ENCODE measurements at regions not wholly inside any gene's neighbourhood (a gene's known extent, or its start where the extent isn't known, plus 50 kb on each side); places are given as distances from the start of the nearest gene placed in this dataset.
"Not testable (repeated sequence)": the region's sequence is repeated elsewhere in the genome, so short reads cannot be mapped to it uniquely, and the experiment has no call there.

DNA sequence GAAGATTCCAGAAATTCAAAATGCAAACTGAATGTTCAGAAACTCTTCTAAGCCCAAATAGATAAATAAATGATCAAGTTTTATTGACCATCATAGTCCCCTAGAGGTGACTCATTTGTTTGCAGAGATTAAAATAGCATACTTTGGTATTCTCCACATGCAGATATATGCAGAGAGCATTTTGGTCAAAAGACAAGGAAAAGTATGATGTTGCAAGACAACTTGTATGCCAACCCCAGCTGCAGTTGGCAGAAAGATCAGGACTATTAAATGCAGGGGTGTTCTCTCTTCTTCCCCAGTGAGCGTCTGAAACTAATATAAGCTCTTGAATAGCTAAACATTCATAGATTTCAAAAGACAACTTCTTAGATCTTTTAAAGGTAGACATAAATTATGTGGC is 404.9 kb downstream of the LTN1 start:
- H3K4me1 ChIP-seq (ENCODE audit: insufficient read depth, low read length): peaks cover 20% of the 10 kb centered on the region
- no peak overlapping the region for H3K9ac ChIP-seq (ENCODE audit: low read depth, low read length)
- H3K9me3 ChIP-seq (ENCODE audit: insufficient read depth, low read depth, low read length): no peaks in the 10 kb centered on the region
- no CpG with 5 or more reads among the region's 1 CpG for WGBS
- H3K27me3 ChIP-seq (ENCODE audit: insufficient read depth, low read length): no peaks in the 10 kb centered on the region
- H3K36me3 ChIP-seq (ENCODE audit: insufficient read depth, low read length): no peaks in the 10 kb centered on the region
- no peak overlapping the region for H3K4me3 ChIP-seq (ENCODE audit: low read length)
- no peak overlapping the region for H3K27ac ChIP-seq (ENCODE audit: low read depth, low read length)

- Histone ChIP-seq H3K9ac (ENCODE audit: low read depth, low read length) (no peak overlapping the region), H3K27me3 (ENCODE audit: insufficient read depth, low read length) (no peaks in the 10 kb centered on the region), H3K4me3 (ENCODE audit: low read length) (no peak overlapping the region), H3K9me3 (ENCODE audit: insufficient read depth, low read depth, low read length) (no peaks in the 10 kb centered on the region), H3K36me3 (ENCODE audit: insufficient read depth, low read length) (no peaks in the 10 kb centered on the region), H3K4me1 (ENCODE audit: insufficient read depth, low read length) (peaks cover 19% of the 10 kb centered on the region), H3K27ac (ENCODE audit: low read depth, low read length) (no peak overlapping the region)
- 100% methylated on average over 1 of the region's 2 CpGs for WGBS
Measured at GRCh38 chr21:28581976-28582375, 410.7 kb downstream of the LTN1 start.

DNA sequence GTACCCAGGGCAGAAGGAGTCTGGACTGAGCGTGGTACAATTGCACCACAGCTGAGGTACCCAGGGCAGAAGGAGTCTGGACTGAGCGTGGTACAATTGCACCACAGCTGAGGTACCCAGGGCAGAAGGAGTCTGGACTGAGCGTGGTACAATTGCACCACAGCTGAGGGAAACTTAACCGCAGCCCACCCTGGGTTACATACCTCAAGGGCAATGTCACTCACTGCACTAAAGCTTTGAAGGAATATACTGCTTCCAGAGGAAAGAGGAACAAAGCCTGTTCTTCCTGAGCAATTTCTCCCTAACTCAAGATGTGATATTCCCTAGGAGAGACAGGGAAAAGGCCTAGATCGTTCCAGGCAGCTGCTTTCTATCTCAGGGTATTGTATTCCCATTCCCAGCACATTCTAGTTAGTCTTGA is 411.4 kb downstream of the LTN1 start:
- H3K27me3 ChIP-seq (ENCODE audit: insufficient read depth, low read length); H3K9me3 ChIP-seq (ENCODE audit: insufficient read depth, low read depth, low read length); H3K36me3 ChIP-seq (ENCODE audit: insufficient read depth, low read length); H3K9ac ChIP-seq (ENCODE audit: low read depth, low read length); H3K27ac ChIP-seq (ENCODE audit: low read depth, low read length); H3K4me3 ChIP-seq (ENCODE audit: low read length): not testable (repeated sequence)
- H3K4me1 ChIP-seq (ENCODE audit: insufficient read depth, low read length): peaks cover 19% of the 10 kb centered on the region
- 90% methylated on average over 5 of the region's 5 CpGs for WGBS

GRCh38 chr21:28580585-28580984 is 412.1 kb downstream of the LTN1 start:
- peaks cover 6% of the 10 kb centered on the region; the same call in 1 of the 2 replicates for H3K9me3 ChIP-seq (ENCODE audit: insufficient read depth, low read depth, low read length)
- no peaks in the 10 kb centered on the region for H3K27me3 ChIP-seq (ENCODE audit: insufficient read depth, low read length)
- 74% methylated on average over 2 of the region's 2 CpGs for WGBS
- H3K27ac ChIP-seq (ENCODE audit: low read depth, low read length): peak overlapping the region; percentile 44; the same call in 1 of the 2 replicates
- H3K36me3 ChIP-seq (ENCODE audit: insufficient read depth, low read length): no peaks in the 10 kb centered on the region
- no peak overlapping the region for H3K9ac ChIP-seq (ENCODE audit: low read depth, low read length)
- peaks cover 19% of the 10 kb centered on the region for H3K4me1 ChIP-seq (ENCODE audit: insufficient read depth, low read length)
- no peak overlapping the region for H3K4me3 ChIP-seq (ENCODE audit: low read length)

DNA sequence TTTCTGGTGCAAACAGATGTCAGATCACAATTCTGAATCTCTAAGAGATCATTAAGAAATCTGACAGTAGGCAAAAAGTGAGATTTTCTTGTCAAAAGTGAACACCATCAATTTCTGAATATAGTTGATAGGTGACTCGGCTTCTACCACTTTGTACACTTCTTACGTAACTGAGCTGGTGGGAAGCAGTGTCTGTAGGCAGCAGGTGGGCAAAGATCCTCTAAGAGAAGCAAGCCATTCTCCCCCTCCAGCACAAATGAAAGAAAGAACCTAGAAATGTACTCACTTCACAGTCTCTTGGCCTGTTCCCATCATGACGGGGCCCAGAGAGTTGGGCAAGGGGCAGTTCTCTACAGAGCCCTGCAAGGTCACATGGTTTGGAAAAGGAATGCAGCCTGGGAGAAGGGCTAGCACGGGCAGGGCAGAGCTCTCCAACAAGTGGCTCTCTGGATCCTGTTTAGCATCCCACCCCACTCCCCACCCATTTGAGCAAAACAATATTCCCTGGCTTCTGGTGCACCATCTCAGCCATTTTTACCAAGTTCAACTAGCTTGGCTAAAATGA is 412.6 kb downstream of the LTN1 start:
- H3K27me3 ChIP-seq (ENCODE audit: insufficient read depth, low read length): no peaks in the 10 kb centered on the region
- no peak overlapping the region for H3K4me3 ChIP-seq (ENCODE audit: low read length)
- no peaks in the 10 kb centered on the region for H3K36me3 ChIP-seq (ENCODE audit: insufficient read depth, low read length)
- no peak overlapping the region for H3K9ac ChIP-seq (ENCODE audit: low read depth, low read length)
- WGBS: 79% methylated on average over 4 of the region's 4 CpGs
- H3K27ac ChIP-seq (ENCODE audit: low read depth, low read length): peak overlapping the region; percentile 36; the same call in 1 of the 2 replicates
- peaks cover 19% of the 10 kb centered on the region for H3K4me1 ChIP-seq (ENCODE audit: insufficient read depth, low read length)
- H3K9me3 ChIP-seq (ENCODE audit: insufficient read depth, low read depth, low read length): peaks cover 11% of the 10 kb centered on the region; the same call in 1 of the 2 replicates

GRCh38 chr21:28568692-28569091 is 424.0 kb downstream of the LTN1 start:
- Histone ChIP-seq H3K9me3 (ENCODE audit: insufficient read depth, low read depth, low read length) (peaks cover 3% of the 10 kb centered on the region; the same call in 1 of the 2 replicates), H3K36me3 (ENCODE audit: insufficient read depth, low read length) (no peaks in the 10 kb centered on the region), H3K9ac (ENCODE audit: low read depth, low read length) (no peak overlapping the region), H3K27ac (ENCODE audit: low read depth, low read length) (no peak overlapping the region), H3K27me3 (ENCODE audit: insufficient read depth, low read length) (no peaks in the 10 kb centered on the region), H3K4me1 (ENCODE audit: insufficient read depth, low read length) (no peaks in the 10 kb centered on the region), H3K4me3 (ENCODE audit: low read length) (no peak overlapping the region)
- WGBS: 91% methylated on average over 1 of the region's 2 CpGs

DNA sequence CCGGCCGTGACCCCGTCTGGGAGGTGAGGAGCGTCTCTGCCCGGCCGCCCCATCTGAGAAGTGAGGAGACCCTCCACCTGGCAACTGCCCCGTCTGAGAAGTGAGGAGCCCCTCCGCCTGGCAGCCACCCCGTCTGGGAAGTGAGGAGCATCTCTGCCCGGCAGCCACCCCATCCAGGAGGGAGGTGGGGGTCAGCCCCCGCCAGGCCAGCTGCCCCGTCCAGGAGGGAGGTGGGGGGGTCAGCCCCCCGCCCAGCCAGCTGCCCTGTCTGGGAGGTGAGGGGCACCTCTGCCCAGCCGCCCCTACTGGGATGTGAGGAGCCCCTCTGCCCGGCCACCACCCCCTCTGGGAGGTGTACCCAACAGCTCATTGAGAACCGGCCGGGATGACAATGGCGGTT is 428.7 kb downstream of the LTN1 start:
- H3K27ac ChIP-seq (ENCODE audit: low read depth, low read length); H3K4me1 ChIP-seq (ENCODE audit: insufficient read depth, low read length); H3K4me3 ChIP-seq (ENCODE audit: low read length); H3K9ac ChIP-seq (ENCODE audit: low read depth, low read length); H3K36me3 ChIP-seq (ENCODE audit: insufficient read depth, low read length); H3K27me3 ChIP-seq (ENCODE audit: insufficient read depth, low read length): not testable (repeated sequence)
- 90% methylated on average over 7 of the region's 18 CpGs for WGBS
- peaks cover 10% of the 10 kb centered on the region for H3K9me3 ChIP-seq (ENCODE audit: insufficient read depth, low read depth, low read length)

GRCh38 chr21:28561772-28562171 is 430.9 kb downstream of the LTN1 start:
- H3K27ac ChIP-seq (ENCODE audit: low read depth, low read length): no peak overlapping the region
- no peak overlapping the region for H3K9ac ChIP-seq (ENCODE audit: low read depth, low read length)
- H3K9me3 ChIP-seq (ENCODE audit: insufficient read depth, low read depth, low read length): peaks cover 10% of the 10 kb centered on the region
- no peaks in the 10 kb centered on the region for H3K4me1 ChIP-seq (ENCODE audit: insufficient read depth, low read length)
- no peaks in the 10 kb centered on the region for H3K36me3 ChIP-seq (ENCODE audit: insufficient read depth, low read length)
- no peak overlapping the region for H3K4me3 ChIP-seq (ENCODE audit: low read length)
- no peaks in the 10 kb centered on the region for H3K27me3 ChIP-seq (ENCODE audit: insufficient read depth, low read length)

DNA sequence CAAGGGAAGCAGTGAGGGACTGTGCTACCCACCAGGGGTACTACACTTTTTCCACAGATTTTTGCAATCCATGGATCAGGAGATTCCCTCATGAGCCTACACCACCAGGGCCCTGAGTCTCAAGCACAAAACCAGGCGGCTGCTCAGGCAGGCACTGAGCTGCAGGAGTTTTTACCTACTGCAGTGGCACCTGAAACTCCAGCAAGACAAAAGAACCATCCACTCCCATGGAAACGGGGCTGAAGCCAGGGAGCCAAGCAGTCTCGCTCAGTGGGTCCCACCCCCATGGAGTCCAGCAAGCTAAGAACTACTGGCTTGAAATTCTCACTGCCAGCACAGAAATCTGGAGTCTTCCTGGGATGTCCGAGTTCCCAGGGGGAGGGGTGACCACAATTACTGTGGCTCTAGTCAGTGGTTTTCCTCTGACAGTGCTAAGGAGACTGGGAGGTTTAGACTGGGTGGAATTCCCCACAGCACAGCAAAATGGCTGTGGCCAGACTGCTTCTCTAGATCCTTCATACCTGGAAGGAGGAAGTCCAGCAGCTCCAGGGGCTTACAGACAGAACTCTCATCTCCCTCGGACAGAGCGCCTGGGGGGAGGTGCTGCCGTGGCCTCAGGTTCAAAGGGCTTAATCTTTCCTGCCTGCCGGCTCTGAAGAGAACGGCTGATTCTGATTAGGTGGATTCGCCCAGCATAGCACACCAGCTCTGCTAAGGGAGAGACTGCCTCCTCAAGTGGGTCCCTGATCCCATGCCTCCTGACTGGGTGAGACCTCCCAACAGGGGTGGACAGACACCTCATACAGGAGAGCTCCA is 437.8 kb downstream of the LTN1 start:
- Histone ChIP-seq H3K4me1 (ENCODE audit: insufficient read depth, low read length) (peaks cover 13% of the 10 kb centered on the region; the same call in 1 of the 2 replicates), H3K9ac (ENCODE audit: low read depth, low read length) (no peak overlapping the region), H3K27ac (ENCODE audit: low read depth, low read length) (0 out of 2 replicates have a peak overlapping the region, but pooled peaks have one; percentile 13), H3K36me3 (ENCODE audit: insufficient read depth, low read length) (no peaks in the 10 kb centered on the region), H3K4me3 (ENCODE audit: low read length) (no peak overlapping the region), H3K9me3 (ENCODE audit: insufficient read depth, low read depth, low read length) (no peaks in the 10 kb centered on the region), H3K27me3 (ENCODE audit: insufficient read depth, low read length) (no peaks in the 10 kb centered on the region)
- WGBS: 84% methylated on average over 10 of the region's 10 CpGs

DNA sequence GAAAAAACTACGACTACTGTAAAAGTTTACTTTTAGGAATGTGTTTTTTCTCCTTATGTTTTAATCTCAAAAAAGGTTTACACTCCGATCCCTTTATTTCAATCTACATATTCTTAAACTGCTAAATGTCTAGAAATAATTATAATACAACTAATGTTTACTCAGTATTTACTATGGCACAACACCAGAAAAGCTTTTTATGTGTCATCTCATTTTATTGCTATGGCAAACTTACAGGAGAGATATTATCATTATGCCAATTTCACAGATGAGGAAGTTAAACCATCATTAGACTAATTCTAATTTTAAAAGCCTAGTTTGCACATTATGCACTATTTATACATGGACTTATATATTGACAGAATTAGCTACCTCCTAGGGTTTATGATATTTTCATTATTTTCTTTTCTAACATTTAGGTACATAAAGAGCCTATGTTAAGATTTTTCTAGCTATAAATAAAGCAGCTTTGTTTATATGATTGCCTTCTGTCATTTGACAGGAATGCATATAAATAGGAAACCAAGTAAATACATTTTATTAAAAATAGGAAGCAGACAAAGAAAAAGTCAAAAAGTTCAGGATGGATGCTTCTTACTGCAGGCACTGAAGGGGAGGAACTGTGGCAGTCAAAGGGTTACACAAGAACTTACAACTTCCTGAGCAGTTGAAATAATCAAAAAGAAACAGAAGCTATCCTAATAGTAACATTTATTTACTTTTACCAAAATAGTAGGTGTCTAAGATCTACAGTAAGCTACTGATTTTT is 442.4 kb downstream of the LTN1 start:
- Histone ChIP-seq H3K9ac (ENCODE audit: low read depth, low read length) (no peak overlapping the region), H3K27me3 (ENCODE audit: insufficient read depth, low read length) (no peaks in the 10 kb centered on the region), H3K36me3 (ENCODE audit: insufficient read depth, low read length) (no peaks in the 10 kb centered on the region), H3K9me3 (ENCODE audit: insufficient read depth, low read depth, low read length) (no peaks in the 10 kb centered on the region), H3K4me1 (ENCODE audit: insufficient read depth, low read length) (peaks cover 6% of the 10 kb centered on the region; the same call in 1 of the 2 replicates), H3K27ac (ENCODE audit: low read depth, low read length) (no peak overlapping the region), H3K4me3 (ENCODE audit: low read length) (no peak overlapping the region)
- no CpG with 5 or more reads among the region's 2 CpGs for WGBS

GRCh38 chr21:28548291-28548690 is 444.4 kb downstream of the LTN1 start:
- Histone ChIP-seq H3K4me3 (ENCODE audit: low read length) (no peak overlapping the region), H3K27me3 (ENCODE audit: insufficient read depth, low read length) (no peaks in the 10 kb centered on the region), H3K27ac (ENCODE audit: low read depth, low read length) (no peak overlapping the region), H3K9me3 (ENCODE audit: insufficient read depth, low read depth, low read length) (no peaks in the 10 kb centered on the region), H3K4me1 (ENCODE audit: insufficient read depth, low read length) (no peaks in the 10 kb centered on the region), H3K9ac (ENCODE audit: low read depth, low read length) (no peak overlapping the region), H3K36me3 (ENCODE audit: insufficient read depth, low read length) (no peaks in the 10 kb centered on the region)
- over 99% methylated on average over 2 of the region's 2 CpGs for WGBS
